ENCODE measurements at regions not wholly inside any gene's neighbourhood (a gene's known extent, or its start where the extent isn't known, plus 50 kb on each side); places are given as distances from the start of the nearest gene placed in this dataset.

GRCh38 chr17:68710976-68711375 lies 109.8 kb upstream of the FAM20A start:
- no peak for DNase-seq
- TF ChIP-seq POLR2A (IDR thresholded peaks at IDR 0.05; ENCODE audit: low read length) (no peak), GATA1 (IDR thresholded peaks at IDR 0.05; ENCODE audit: low read depth, low read length) (no peak)

DNA sequence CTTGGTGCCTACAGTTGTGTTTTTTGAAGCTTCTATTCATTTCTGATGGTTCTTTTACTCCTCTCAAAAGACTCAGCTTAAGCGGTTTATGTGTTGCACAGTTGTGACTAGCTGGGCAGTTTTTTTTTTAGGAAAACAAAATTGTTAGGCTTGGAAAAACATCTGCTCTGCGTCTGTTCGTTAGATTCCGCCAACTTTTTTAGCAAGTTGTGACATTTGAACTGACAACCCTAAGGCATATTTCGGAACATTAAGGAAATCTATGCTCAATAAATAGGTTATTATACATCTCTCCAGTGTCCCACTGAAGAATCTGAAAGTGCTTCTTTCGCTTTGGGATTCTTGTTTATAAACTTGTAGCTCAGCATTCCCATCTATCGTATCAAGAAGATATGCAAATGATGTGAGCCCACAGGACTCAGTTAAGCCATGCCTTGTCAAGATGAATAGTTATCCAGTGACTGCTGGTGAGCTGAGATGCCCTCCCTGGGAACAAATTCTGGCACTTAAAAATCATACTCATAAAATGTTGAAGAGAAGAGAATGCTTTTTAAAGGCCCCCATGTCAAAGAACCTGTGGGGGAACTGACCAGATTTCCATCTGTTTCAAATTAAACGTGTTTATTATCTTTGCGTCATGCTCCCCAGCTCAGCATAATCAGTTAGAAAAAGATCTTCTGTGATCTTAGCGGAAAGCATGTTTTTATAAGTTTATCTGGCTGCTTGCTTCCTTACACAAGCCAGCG lies 109.0 kb upstream of the FAM20A start:
- DNase-seq, result no peak

GRCh38 chr17:68709461-68709860 lies 108.3 kb upstream of the FAM20A start:
- DNase-seq, result no peak
- no peak for TF ChIP-seq GATA1 (IDR thresholded peaks at IDR 0.05; ENCODE audit: low read depth, low read length)
- no peak for TF ChIP-seq POLR2A (IDR thresholded peaks at IDR 0.05; ENCODE audit: low read length)

More for the DNA sequence above, 109.0 kb upstream of the FAM20A start:
- TF ChIP-seq GATA1 (IDR thresholded peaks at IDR 0.05; ENCODE audit: low read depth, low read length) (no peak), POLR2A (IDR thresholded peaks at IDR 0.05; ENCODE audit: low read length) (no peak)

DNA sequence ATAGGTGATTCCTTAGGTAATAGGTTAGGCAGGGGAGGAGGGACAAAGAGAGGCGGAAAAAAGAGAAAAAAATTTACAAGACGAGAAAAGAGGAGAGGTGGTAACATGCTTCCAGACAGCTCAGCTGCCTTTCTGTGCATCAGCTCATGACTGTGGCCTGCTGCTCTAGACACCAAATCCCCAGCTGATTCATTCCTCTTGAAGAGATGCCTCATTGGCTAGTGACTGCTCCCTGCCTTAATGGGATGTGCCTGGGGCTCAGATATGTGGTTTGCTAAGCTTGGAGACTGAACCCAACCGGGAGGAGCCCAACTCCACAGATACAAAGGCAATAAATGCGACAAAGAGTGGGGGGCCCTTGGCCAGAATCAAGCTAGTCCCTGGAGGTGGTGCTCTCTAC lies 105.9 kb upstream of the FAM20A start:
- TF ChIP-seq POLR2A (IDR thresholded peaks at IDR 0.05; ENCODE audit: low read length), result no peak
- no peak for TF ChIP-seq GATA1 (IDR thresholded peaks at IDR 0.05; ENCODE audit: low read depth, low read length)
- DNase-seq, result no peak

- no peak for DNase-seq
- TF ChIP-seq POLR2A (IDR thresholded peaks at IDR 0.05; ENCODE audit: low read length) (no peak), GATA1 (IDR thresholded peaks at IDR 0.05; ENCODE audit: low read depth, low read length) (no peak)
These were observed 105.3 kb upstream of the FAM20A start for GRCh38 chr17:68706356-68706920.

GRCh38 chr17:68705714-68706076 lies 104.5 kb upstream of the FAM20A start:
- TF ChIP-seq GATA1 (IDR thresholded peaks at IDR 0.05; ENCODE audit: low read depth, low read length), result no peak
- no peak for DNase-seq

DNA sequence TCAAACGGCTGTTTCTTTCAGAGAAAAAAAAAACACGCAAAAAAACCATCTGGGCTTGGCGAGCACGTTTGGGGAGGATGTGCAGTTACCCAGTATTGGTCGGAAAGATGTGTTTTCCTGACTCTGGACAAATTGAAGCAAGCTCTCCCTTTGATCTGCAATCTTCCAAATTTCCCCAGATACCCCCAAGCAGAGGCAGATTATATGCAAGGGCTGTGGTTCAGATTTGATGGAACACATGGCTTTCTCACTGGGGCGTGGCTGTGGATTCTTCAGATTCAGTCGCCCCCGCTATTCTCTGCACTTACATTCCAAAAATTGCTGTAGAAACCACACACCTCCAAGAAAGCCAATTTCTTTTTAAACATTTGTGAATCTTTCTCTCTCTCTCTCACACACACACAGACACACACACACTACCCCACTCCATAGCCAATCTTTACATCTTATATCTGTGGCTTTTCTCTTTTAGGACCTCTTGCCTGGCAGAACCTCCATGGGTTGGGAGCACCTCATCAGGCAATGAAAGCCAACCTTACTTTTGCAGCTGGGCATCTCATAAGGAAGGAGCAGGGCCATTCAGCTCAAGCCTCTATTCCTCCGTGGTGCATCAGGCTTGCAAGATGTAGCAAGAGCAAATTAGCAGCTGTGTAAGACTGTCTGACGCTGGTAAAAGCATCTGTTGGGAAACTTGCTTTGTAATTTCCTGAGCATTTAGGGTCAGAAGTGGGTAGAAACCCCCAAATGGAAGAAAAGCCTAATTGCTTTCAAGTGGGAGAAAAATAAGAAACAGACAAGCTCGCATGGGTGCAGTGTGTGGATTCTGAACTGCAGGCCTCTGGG lies 103.9 kb upstream of the FAM20A start:
- no peak for DNase-seq
- no peak for TF ChIP-seq GATA1 (IDR thresholded peaks at IDR 0.05; ENCODE audit: low read depth, low read length)
- TF ChIP-seq POLR2A (IDR thresholded peaks at IDR 0.05; ENCODE audit: low read length), result no peak

- peak in 1 of 2 experiments; percentile 45 for DNase-seq
These were observed 99.9 kb upstream of the FAM20A start for GRCh38 chr17:68701046-68701445.

GRCh38 chr17:68700421-68700820 lies 99.3 kb upstream of the FAM20A start:
- DNase-seq, result no peak
- TF ChIP-seq GATA1 (IDR thresholded peaks at IDR 0.05; ENCODE audit: low read depth, low read length) (no peak), POLR2A (IDR thresholded peaks at IDR 0.05; ENCODE audit: low read length) (no peak)

More at GRCh38 chr17:68701046-68701445, 99.9 kb upstream of the FAM20A start:
- TF ChIP-seq POLR2A (IDR thresholded peaks at IDR 0.05; ENCODE audit: low read length) (no peak), GATA1 (IDR thresholded peaks at IDR 0.05; ENCODE audit: low read depth, low read length) (no peak)

DNA sequence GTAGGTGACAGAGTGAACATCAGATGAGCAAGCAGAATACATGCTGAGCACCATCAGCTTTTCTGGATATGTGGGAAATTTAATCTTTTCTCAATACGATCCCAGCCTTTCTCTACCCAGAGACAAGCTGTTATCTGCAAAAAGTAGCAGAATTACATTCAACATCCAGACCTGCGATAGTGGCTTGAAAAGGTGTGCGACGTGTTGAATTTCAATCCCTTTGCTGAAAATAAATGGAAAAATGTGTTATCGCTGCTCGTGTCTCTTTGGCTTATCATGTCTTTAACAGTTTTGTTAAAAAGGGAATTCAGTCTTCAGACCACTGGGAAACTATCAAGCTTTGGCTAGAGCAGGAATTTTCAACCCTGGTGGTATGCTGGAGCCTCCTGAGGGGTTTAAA lies 98.8 kb upstream of the FAM20A start:
- no peak for TF ChIP-seq GATA1 (IDR thresholded peaks at IDR 0.05; ENCODE audit: low read depth, low read length)
- TF ChIP-seq POLR2A (IDR thresholded peaks at IDR 0.05; ENCODE audit: low read length), result no peak
- DNase-seq, result no peak

GRCh38 chr17:68698746-68699145 lies 97.6 kb upstream of the FAM20A start:
- no peak for TF ChIP-seq POLR2A (IDR thresholded peaks at IDR 0.05; ENCODE audit: low read length)
- no peak for TF ChIP-seq GATA1 (IDR thresholded peaks at IDR 0.05; ENCODE audit: low read depth, low read length)
- peak in 1 of 2 experiments; percentile 26 for DNase-seq

GRCh38 chr17:68697850-68698361 lies 96.7 kb upstream of the FAM20A start:
- no peak for TF ChIP-seq POLR2A (IDR thresholded peaks at IDR 0.05; ENCODE audit: low read length)
- TF ChIP-seq GATA1 (IDR thresholded peaks at IDR 0.05; ENCODE audit: low read depth, low read length), result no peak
- peak in 1 of 2 experiments; percentile 66 for DNase-seq

DNA sequence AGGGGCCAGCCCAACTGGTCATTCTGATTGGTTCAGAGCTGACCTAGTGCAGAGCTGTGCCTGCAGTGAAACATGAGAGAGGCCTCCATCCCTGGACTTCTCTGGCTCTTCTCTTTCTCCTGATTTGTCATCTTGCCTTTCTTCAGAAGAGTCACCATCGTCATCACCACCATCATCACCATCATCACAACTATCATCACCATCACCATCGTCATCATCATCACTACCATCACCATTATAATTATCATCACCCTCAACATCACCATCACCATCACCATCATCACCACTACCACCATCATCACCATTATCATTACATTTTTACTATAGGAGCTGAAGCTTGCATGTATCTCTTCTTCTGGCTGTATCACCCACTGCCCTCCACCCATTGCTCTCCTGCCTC lies 94.5 kb upstream of the FAM20A start:
- TF ChIP-seq POLR2A (IDR thresholded peaks at IDR 0.05; ENCODE audit: low read length), result no peak
- no peak for TF ChIP-seq GATA1 (IDR thresholded peaks at IDR 0.05; ENCODE audit: low read depth, low read length)
- DNase-seq, result no peak

Measured in erythroblast (primary cell).